SK-N-SH (cell line): ENCODE measurements at regions not wholly inside any gene's neighbourhood (a gene's known extent, or its start where the extent isn't known, plus 50 kb on each side); places are given as distances from the start of the nearest gene placed in this dataset.
A peak's percentile ranks its signal among the peaks of the same experiment; 100 is the strongest.

ENCODE experiments used
- CTCF ChIA-PET: fragments of 300-600, 350-600 bp; formaldehyde crosslinking; extraction: SDS; loops from one replicate; lab custom pipeline; 2021; lab: Yijun Ruan, JAX
- POLR2A ChIA-PET: fragments of 350-600 bp; sonication (Branson Sonifier 250); formaldehyde crosslinking; extraction: SDS; loops from one replicate; lab custom pipeline; 2020; ENCODE audit warnings: antibody characterized with exemption, inconsistent platforms; lab: Yijun Ruan, JAX
- DNase-seq: peaks from one replicate; pipeline ENCODE4 v3.0.0; 2012
- H2AFZ ChIP-seq: fragments of 200-600 bp; sonication (generic); 2 replicates; pipeline ENCODE4 v1.8.1; 2016; ENCODE audit warnings: antibody characterized with exemption, mild to moderate bottlenecking, low read depth
- H3F3A ChIP-seq: fragments of 200-600 bp; sonication (generic); replicated peaks from 2 replicates; pipeline ENCODE3; 2016; ENCODE audit warnings: antibody characterized with exemption, mild to moderate bottlenecking; ENCODE audit not compliant: insufficient read depth
- H3K27ac ChIP-seq, 2 experiments: fragments of 200-500 bp in 1 of 2; fragments of 200-600 bp in 1 of 2; sonication (Bioruptor generic) in 1 of 2; sonication (generic), shearing (Covaris generic) in 1 of 2; 2 replicates each; pipeline versions ENCODE4 v1.5.1 to v1.6.1; 2014 to 2016; ENCODE audit warnings: low read depth in 2 of 2, inconsistent platforms in 1 of 2, low read length in 1 of 2, mild to moderate bottlenecking in 1 of 2, mixed read lengths in 1 of 2
- H3K27me3 ChIP-seq: fragments of 200-600 bp; sonication (generic), shearing (Covaris generic); 2 replicates; pipeline ENCODE4 v1.6.1; 2016; ENCODE audit warnings: mixed run types; ENCODE audit not compliant: insufficient read depth
- H3K36me3 ChIP-seq, 2 experiments: fragments of 200-500 bp in 1 of 2; fragments of 200-600 bp in 1 of 2; sonication (Bioruptor generic) in 1 of 2; sonication (generic) in 1 of 2; replicated peaks in 1 of 2; 2 replicates each; pipeline versions ENCODE3 to v1.5.1; 2014 to 2016; ENCODE audit warnings: low read length in 1 of 2, mild to moderate bottlenecking in 1 of 2; ENCODE audit not compliant: insufficient read depth in 2 of 2, control insufficient read depth in 1 of 2
- H3K4me1 ChIP-seq, 2 experiments: fragments of 200-500 bp in 1 of 2; fragments of 200-600 bp in 1 of 2; sonication (Bioruptor generic) in 1 of 2; sonication (generic), shearing (Covaris generic) in 1 of 2; 2 replicates each; pipeline versions ENCODE4 v1.5.1 to v1.6.1; 2014 to 2016; ENCODE audit warnings: low read depth in 1 of 2, low read length in 1 of 2, mixed run types in 1 of 2; ENCODE audit not compliant: insufficient read depth in 2 of 2, control insufficient read depth in 1 of 2
- H3K4me2 ChIP-seq: fragments of 200-600 bp; sonication (generic), shearing (Covaris generic); 2 replicates; pipeline ENCODE4 v1.6.1; 2017; ENCODE audit warnings: mixed run types
- H3K4me3 ChIP-seq, 2 experiments: fragments of 200-500 bp in 1 of 2; fragments of 200-600 bp in 1 of 2; sonication (Bioruptor generic) in 1 of 2; sonication (generic), shearing (Covaris generic) in 1 of 2; 2 replicates each; pipeline versions ENCODE4 v1.5.1 to v1.8.1; 2014 to 2016; ENCODE audit warnings: low read depth in 2 of 2, inconsistent platforms in 1 of 2, low read length in 1 of 2, mild to moderate bottlenecking in 1 of 2, mixed read lengths in 1 of 2, moderate library complexity in 1 of 2
- H3K79me2 ChIP-seq: fragments of 200-600 bp; sonication (generic); 2 replicates; pipeline ENCODE4 v1.8.1; 2017; ENCODE audit warnings: mild to moderate bottlenecking; ENCODE audit not compliant: insufficient read depth
- H3K9ac ChIP-seq: fragments of 200-600 bp; sonication (generic); 2 replicates; pipeline ENCODE4 v1.6.1; 2017; ENCODE audit warnings: mixed run types
- H3K9me2 ChIP-seq: fragments of 200-600 bp; sonication (generic); 2 replicates; pipeline ENCODE4 v1.6.1; 2017; ENCODE audit warnings: mixed run types
- H3K9me3 ChIP-seq: fragments of 200-600 bp; sonication (generic); 2 replicates; pipeline ENCODE4 v1.6.1; 2017; ENCODE audit warnings: mixed run types, mild to moderate bottlenecking, moderate library complexity
- H4K20me1 ChIP-seq: fragments of 200-600 bp; sonication (generic); 2 replicates; pipeline ENCODE4 v1.6.1; 2017; ENCODE audit warnings: mild to moderate bottlenecking, mixed run types; ENCODE audit not compliant: insufficient read depth
- CHD2 ChIP-seq: fragments of 150-350 bp; IDR thresholded peaks from 2 replicates; pipeline ENCODE4 v1.6.1; 2018; ENCODE audit warnings: low read length; ENCODE audit not compliant: partially characterized antibody
- CTCF ChIP-seq: fragments of 200-600 bp; sonication (generic); IDR thresholded peaks from 2 replicates; pipeline ENCODE4 v1.6.1; 2017; ENCODE audit warnings: antibody characterized with exemption, mild to moderate bottlenecking, moderate library complexity
- EZH2phosphoT487 ChIP-seq: fragments of 200-600 bp; sonication (generic); IDR thresholded peaks from 2 replicates; pipeline ENCODE4 v1.6.1; 2017; ENCODE audit warnings: low read depth, mixed run types, mild to moderate bottlenecking, antibody characterized with exemption, moderate library complexity, borderline replicate concordance
- FOSL2 ChIP-seq: IDR thresholded peaks from 2 replicates; pipeline ENCODE4 v1.4.0; 2012; ENCODE audit warnings: low read depth, mild to moderate bottlenecking, moderate library complexity, borderline replicate concordance
- FOXJ3 ChIP-seq: sonication (generic); formaldehyde crosslinking; IDR thresholded peaks from 2 replicates; pipeline ENCODE4 v1.5.1; 2020; ENCODE audit warnings: mild to moderate bottlenecking, missing genetic modification reagents
- MAX ChIP-seq: IDR thresholded peaks from 2 replicates; pipeline ENCODE4 v1.4.0; 2012; ENCODE audit warnings: low read depth
- MXI1 ChIP-seq: IDR thresholded peaks from 2 replicates; pipeline ENCODE4 v1.6.1; 2012; ENCODE audit warnings: mild to moderate bottlenecking, low read depth, low read length, improper control_type of control experiment
- NFIC ChIP-seq: IDR thresholded peaks from 2 replicates; pipeline ENCODE4 v1.4.0; 2012; ENCODE audit warnings: borderline replicate concordance
- PBX3 ChIP-seq: IDR thresholded peaks from 2 replicates; pipeline ENCODE4; 2012
- RAD21 ChIP-seq: IDR thresholded peaks from 2 replicates; pipeline ENCODE4 v1.6.1; 2012; ENCODE audit warnings: mild to moderate bottlenecking, low read length
- REST ChIP-seq: IDR thresholded peaks from 2 replicates; pipeline ENCODE4 v1.6.1; 2012; ENCODE audit warnings: mild to moderate bottlenecking, low read depth, low read length, moderate library complexity
- RFX5 ChIP-seq: IDR thresholded peaks from 2 replicates; pipeline ENCODE4 v1.6.1; 2012; ENCODE audit warnings: mild to moderate bottlenecking, improper control_type of control experiment, low read length
- RXRA ChIP-seq: IDR thresholded peaks from 2 replicates; pipeline ENCODE4 v1.4.0; 2012; ENCODE audit warnings: low read depth, mild to moderate bottlenecking, borderline replicate concordance
- SIN3A ChIP-seq: IDR thresholded peaks from 2 replicates; pipeline ENCODE4 v1.6.1; 2012; ENCODE audit warnings: low read depth, mild to moderate bottlenecking, low read length, moderate library complexity, borderline replicate concordance
- SMC3 ChIP-seq: IDR thresholded peaks from 2 replicates; pipeline ENCODE4 v1.6.1; 2012; ENCODE audit warnings: low read depth, low read length, improper control_type of control experiment
- TCF12 ChIP-seq: IDR thresholded peaks from 2 replicates; pipeline ENCODE4 v1.4.0; 2012
- USF2 ChIP-seq: fragments of 150-350 bp; IDR thresholded peaks from 2 replicates; pipeline ENCODE4 v1.6.1; 2017; ENCODE audit warnings: antibody characterized with exemption, low read length, low read depth, borderline replicate concordance
- WGBS: methylation state at CpG from one replicate; pipeline ENCODE4 v1.1.6; 2017; ENCODE audit warnings: low lambda C conversion rate; 5-methylcytosine and 5-hydroxymethylcytosine counted together

- TF ChIP-seq FOXJ3 (CRISPR knock-in tag) (no peak), MAX (no peak), RXRA (no peak), CTCF (no peak), REST (no peak), CHD2 (no peak), EZH2phosphoT487 (no peak), PBX3 (no peak), FOSL2 (no peak), NFIC (no peak)
- H3K79me2 ChIP-seq = no peaks in the 10 kb centered on the region
- no peak overlapping the region for H3K4me3 ChIP-seq
- WGBS = 69% methylated on average over 2 of the region's 2 CpGs
- H3K27ac ChIP-seq = no peak overlapping the region
- H3K4me2 ChIP-seq = no peak overlapping the region
- no peak for DNase-seq
- no peaks in the 10 kb centered on the region for H3K36me3 ChIP-seq
- no peaks in the 10 kb centered on the region for H3K27me3 ChIP-seq
- H3K9me3 ChIP-seq = no peaks in the 10 kb centered on the region
- ChIA-PET CTCF (no interaction called here), POLR2A (no interaction called here)
- no peaks in the 10 kb centered on the region for H4K20me1 ChIP-seq
- H3K9ac ChIP-seq = no peak overlapping the region
- no peaks in the 10 kb centered on the region for H3F3A ChIP-seq
- no peak overlapping the region for H2AFZ ChIP-seq
- H3K9me2 ChIP-seq = no peaks in the 10 kb centered on the region
- peaks cover 5 to 11% of the 10 kb centered on the region in 2 experiments; a peak in 2 of 4 replicates for H3K4me1 ChIP-seq
Observed at GRCh38 chr11:130655300-130655699, 206.9 kb downstream of the ADAMTS15 start.

- TF ChIP-seq RXRA (no peak), MXI1 (no peak), TCF12 (no peak), SMC3 (peak; percentile 24; the same call in 1 of the 2 replicates), SIN3A (no peak), CTCF (peak; percentile 27), RFX5 (no peak), RAD21 (peak; percentile 31), USF2 (no peak)
- H3K79me2 ChIP-seq = no peaks in the 10 kb centered on the region
- no peaks in the 10 kb centered on the region for H3K36me3 ChIP-seq
- H4K20me1 ChIP-seq = no peaks in the 10 kb centered on the region
- no peaks in the 10 kb centered on the region for H3K9me3 ChIP-seq
- H3K9ac ChIP-seq = no peak overlapping the region
- ChIA-PET CTCF (no interaction called here), POLR2A (no interaction called here)
- H3K4me1 ChIP-seq = peaks cover 0 to 2% of the 10 kb centered on the region in 2 experiments; a peak in 1 of 4 replicates
- H3K27ac ChIP-seq = no peak overlapping the region
- no peaks in the 10 kb centered on the region for H3K27me3 ChIP-seq
- H3F3A ChIP-seq = peaks cover 3% of the 10 kb centered on the region
- H3K4me2 ChIP-seq = no peak overlapping the region
- DNase-seq = no peak
- no peak overlapping the region for H2AFZ ChIP-seq
- H3K9me2 ChIP-seq = no peaks in the 10 kb centered on the region
- no peak overlapping the region for H3K4me3 ChIP-seq
- WGBS = 44% methylated on average over 1 of the region's 1 CpG
Observed at GRCh38 chr11:130666781-130667251, 218.4 kb downstream of the ADAMTS15 start.
